G401.6 (cell line): ENCODE measurements at regions not wholly inside any gene's neighbourhood (a gene's known extent, or its start where the extent isn't known, plus 50 kb on each side); places are given as distances from the start of the nearest gene placed in this dataset.

Experiments used
- FAIRE-seq: peaks from 2 replicates; lab custom pipeline; 2012; peaks lifted over from hg19 to GRCh38; lab: Jason Lieb, UNC

- FAIRE-seq = no peak
These were observed 97.4 kb upstream of the FAM3C start for GRCh38 chr7:121493553-121493952.

DNA sequence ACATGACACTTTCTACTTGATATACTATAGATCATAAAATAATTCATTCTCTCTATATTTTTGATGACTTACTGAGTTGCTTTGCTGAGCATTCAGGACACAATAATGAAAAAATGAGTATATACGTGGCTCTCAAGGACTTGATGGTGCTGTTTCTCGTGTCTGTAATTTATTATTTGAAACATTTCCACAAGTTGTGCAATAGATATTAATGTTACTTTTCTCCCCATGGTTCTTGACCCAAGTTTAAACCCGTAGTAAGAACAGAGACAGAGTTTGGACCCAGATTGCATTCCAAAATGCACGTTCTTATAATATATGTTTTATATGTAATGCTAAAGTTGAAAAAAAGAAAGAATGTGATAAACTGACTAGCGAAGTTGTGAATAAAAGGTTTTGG lies 94.2 kb upstream of the FAM3C start:
- FAIRE-seq = no peak

GRCh38 chr7:121489440-121489839 lies 93.3 kb upstream of the FAM3C start:
- no peak for FAIRE-seq

GRCh38 chr7:121488111-121488650 lies 92.1 kb upstream of the FAM3C start:
- FAIRE-seq = no peak

GRCh38 chr7:121486590-121486989 lies 90.5 kb upstream of the FAM3C start:
- FAIRE-seq = no peak

- no peak for FAIRE-seq
These were observed 89.5 kb upstream of the FAM3C start for GRCh38 chr7:121485467-121486243.

DNA sequence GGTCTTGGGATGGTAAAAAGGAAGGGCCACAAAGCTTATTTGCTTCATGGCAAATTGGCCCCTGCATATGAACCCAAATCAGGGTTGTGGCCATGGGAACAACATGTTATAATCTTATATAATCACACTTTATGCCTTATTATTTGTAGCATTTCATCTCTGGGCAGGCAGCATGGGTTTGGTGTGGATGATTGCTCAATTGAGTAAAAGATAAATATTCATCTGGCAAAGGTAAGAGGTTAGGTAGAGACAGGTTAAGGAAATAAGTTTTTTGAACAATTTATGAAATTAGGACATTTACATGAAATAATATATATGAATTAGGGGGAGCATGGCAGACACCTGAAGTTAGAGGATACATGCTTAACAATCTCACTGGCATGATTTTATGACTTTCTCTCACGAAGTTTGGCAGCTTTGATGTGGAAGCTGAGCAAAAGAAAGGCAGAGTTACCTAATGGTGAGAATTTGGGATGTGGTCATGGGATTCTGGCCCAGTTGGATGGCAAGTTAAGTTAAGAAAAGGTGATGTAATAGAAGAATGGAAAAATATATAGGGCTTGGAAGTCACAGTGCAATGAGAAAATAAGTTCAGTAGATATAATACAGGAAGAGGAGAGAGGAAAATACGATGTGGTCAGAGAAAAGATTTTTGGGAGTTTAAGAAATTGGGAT lies 88.1 kb upstream of the FAM3C start:
- no peak for FAIRE-seq

DNA sequence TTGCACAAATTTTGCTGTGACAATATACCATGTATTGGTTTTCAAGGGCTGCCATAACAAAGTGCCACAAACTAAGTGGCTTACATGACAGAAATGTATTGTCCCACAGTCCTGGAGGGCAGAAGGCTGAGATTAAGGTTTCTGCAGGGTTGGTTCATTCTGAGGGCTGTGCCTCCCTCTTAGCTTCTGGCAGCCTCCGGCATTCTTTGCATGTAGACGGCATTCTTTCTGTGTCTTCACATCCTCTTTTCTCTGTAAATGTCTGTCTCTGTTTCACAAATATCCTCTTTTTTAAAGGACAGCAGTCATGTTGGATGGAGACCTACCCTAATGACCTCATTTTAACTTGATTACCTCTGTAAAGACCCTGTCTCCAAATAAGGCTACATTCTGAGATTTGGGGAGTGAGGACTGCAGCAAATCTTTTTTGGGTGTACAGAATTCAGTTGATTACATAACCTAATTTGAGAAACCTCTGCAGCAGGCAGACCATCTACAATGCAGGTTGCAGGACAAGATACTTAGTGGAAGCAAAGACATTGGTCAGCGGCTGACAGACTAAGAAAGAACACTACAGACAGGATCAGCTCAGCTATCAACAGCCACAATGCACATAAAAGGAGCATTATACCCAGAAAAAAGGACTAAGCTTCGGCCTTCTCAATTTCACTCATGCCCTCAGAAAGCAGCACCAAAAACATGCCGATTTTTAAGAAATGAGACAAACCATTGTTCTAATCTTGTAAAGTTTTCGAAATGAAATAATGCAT lies 84.6 kb upstream of the FAM3C start:
- FAIRE-seq = no peak

- FAIRE-seq = no peak
These were observed 84.0 kb upstream of the FAM3C start for GRCh38 chr7:121480058-121480457.

DNA sequence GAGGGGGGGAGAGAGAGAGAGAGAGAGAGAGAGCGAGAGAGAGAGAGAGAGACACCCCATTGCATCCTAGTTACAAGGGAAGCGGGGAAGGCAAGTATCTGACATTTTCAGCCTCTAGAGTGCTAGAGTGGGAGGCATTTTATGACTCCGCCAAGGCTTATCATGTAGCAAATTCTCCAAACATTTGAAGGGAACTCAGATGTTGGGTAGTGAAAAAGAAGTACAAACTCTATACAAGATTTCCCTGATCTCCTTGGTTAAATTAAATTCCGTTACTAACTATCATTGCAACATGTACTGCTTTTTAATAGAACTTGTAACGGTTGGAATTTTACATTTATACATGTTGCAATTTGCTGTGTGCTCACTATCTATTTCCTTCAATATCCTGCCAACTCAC lies 83.4 kb upstream of the FAM3C start:
- FAIRE-seq = no peak

DNA sequence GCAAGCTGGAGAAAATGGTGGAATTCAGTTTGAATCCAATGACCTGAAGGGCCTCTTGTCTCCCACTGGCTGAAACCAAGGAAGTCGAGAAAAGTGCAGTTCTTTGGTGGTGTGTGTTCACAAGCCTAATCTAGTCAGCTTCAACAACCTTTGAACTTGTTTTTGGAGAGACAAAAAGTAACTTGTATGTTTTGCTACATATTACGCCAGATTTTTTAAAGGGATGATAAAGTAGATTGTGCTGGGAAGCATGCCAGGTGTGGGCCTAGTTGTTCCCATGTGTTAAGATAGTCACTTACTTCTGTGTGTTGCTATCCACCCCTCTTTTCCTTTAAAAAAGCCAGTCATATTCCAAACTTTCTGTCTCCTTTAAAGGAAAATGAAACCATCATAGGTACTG lies 79.7 kb upstream of the FAM3C start:
- no peak for FAIRE-seq

- no peak for FAIRE-seq
These were observed 78.2 kb upstream of the FAM3C start for GRCh38 chr7:121474301-121474673.

DNA sequence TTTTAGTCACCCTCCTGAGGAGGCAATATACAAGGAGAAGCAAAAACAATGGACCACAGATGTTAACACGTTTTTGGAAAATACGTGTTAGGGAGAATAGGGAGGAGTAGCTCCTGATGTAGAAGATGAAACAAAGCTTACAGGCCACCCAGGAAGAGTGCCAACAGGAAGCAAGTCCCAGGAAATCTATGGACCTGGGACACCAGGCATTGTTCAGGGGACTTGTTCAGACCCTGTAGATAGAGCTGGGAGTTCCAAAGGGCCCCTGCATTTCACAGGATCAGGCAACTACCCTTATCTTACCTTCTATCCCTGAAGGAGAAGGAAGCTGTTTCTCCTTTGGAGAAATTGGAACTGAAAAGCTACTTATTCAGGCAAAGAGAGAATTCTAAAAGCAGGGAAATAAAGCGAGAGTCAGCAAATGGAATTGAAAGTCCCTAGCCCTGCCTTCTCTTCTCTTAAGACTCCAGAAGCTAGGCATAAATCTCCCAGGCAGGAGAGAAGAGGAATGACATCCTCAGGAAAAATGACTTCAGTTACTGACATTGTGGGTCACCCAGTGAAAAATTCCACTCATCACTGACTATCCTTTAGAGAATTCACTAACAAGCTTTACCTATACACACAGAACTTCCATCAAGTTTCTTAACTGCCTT lies 77.7 kb upstream of the FAM3C start:
- FAIRE-seq = no peak

DNA sequence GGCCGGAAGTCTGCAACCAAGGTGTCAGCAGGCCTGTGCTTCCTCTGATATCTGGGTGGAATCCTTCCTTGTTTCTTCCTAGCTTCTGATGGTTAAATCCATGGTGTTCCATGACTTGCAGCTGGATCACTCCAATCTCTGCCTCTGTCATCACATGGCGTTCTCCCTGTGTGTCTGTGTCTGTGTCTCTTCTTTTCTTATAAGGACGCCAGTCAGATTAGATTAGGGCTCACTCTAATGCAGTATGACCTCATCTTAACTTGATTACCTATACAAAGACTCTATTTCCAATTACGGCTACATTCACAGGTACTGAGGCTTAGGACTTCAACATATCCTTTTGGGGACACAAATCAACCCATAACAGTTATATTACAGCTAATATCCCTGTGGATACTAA lies 70.3 kb upstream of the FAM3C start:
- FAIRE-seq = no peak

- FAIRE-seq = no peak
These were observed 63.0 kb upstream of the FAM3C start for GRCh38 chr7:121459148-121459547.

- FAIRE-seq = no peak
These were observed 60.8 kb upstream of the FAM3C start for GRCh38 chr7:121456785-121457359.

DNA sequence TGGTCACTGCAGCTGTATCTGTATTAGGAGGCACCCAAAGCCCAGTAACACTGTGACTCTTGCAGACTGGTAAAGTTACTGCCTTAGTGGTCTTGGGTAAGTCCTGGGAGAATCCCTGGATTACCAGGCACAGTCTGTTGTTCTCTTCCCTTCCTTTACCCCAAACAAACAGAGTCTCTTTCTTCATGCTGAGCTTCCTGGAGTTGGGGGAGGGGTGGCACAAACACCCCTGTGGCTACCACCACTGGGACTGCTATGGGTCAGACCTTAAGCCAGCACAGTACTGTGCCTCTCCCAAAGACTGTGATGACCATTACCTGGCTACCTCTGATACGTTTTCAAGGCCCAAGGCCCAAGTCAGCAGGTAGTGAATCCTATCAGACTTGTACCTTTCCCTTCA lies 59.9 kb upstream of the FAM3C start:
- FAIRE-seq = no peak

DNA sequence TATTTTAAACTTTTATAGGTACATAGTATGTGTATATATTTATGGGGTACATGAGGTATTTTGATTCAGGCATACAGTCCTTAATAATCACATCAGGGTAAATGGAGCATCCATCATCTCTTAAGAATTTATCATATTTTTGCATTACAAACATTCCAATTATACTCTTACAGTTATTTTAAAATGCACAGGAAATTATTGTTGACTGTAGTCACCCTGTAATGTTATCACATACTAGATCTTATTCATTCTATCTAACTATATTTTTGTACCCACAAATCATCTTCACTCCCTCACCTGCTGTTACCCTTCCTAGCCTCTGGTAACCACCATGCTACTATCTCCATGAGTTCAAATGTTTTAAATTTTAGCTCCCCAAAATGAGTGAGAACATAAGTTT lies 56.3 kb upstream of the FAM3C start:
- FAIRE-seq = no peak

GRCh38 chr7:121451367-121452094 lies 55.4 kb upstream of the FAM3C start:
- no peak for FAIRE-seq

- no peak for FAIRE-seq
These were observed 54.6 kb upstream of the FAM3C start for GRCh38 chr7:121450631-121451198.

GRCh38 chr7:121449735-121450240 lies 53.7 kb upstream of the FAM3C start:
- FAIRE-seq = no peak
